Astrocyte of the cerebellum (primary cell): ENCODE measurements at regions not wholly inside any gene's neighbourhood (a gene's known extent, or its start where the extent isn't known, plus 50 kb on each side); places are given as distances from the start of the nearest gene placed in this dataset.

Experiments
- DNase-seq: peaks from one replicate; pipeline ENCODE4 v3.0.0-alpha.2; 2011; ENCODE audit warnings: low read depth
- H3K4me3 ChIP-seq: 2 replicates; pipeline ENCODE4 v1.5.1; 2011; ENCODE audit warnings: mild to moderate bottlenecking, low read depth, low read length, moderate library complexity
- in situ Hi-C: cut with HindIII; loops from 2 replicates; pipeline ENCODE4 v1.10.0; 2017; ENCODE audit warnings: low sequenced_read_pairs
- TF ChIP-seq, protein P1 (sequence below): IDR thresholded peaks from 2 replicates; pipeline ENCODE4 v1.5.1; 2012; ENCODE audit warnings: low read length, low read depth, moderate library complexity, mild to moderate bottlenecking; ENCODE audit errors: missing control alignments

DNA sequence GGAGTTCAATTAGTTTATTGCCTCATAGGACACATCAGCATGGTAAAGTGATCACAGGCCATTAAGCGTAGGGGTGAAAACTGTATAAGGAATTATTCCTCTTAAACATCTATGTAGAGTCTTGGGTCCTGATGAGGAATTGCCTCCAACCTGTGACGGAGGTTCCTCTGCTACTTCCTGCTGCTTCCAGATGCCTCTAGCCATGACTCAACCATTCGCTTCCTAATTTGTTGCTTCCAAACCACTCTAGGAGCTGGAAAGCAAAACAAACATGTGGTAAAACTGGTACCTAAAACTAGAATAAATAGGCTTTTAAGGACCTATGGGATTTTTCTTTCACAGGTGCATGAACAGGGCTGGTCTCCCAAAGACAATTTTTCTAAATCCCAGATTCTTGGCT, 253.8 kb downstream of the KLF12 start:
- in situ Hi-C loops = no loop called here
- TF ChIP-seq, protein P1, sequence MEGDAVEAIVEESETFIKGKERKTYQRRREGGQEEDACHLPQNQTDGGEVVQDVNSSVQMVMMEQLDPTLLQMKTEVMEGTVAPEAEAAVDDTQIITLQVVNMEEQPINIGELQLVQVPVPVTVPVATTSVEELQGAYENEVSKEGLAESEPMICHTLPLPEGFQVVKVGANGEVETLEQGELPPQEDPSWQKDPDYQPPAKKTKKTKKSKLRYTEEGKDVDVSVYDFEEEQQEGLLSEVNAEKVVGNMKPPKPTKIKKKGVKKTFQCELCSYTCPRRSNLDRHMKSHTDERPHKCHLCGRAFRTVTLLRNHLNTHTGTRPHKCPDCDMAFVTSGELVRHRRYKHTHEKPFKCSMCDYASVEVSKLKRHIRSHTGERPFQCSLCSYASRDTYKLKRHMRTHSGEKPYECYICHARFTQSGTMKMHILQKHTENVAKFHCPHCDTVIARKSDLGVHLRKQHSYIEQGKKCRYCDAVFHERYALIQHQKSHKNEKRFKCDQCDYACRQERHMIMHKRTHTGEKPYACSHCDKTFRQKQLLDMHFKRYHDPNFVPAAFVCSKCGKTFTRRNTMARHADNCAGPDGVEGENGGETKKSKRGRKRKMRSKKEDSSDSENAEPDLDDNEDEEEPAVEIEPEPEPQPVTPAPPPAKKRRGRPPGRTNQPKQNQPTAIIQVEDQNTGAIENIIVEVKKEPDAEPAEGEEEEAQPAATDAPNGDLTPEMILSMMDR = no peak
- no peak overlapping the region for H3K4me3 ChIP-seq
- DNase-seq = peak; percentile 38

DNA sequence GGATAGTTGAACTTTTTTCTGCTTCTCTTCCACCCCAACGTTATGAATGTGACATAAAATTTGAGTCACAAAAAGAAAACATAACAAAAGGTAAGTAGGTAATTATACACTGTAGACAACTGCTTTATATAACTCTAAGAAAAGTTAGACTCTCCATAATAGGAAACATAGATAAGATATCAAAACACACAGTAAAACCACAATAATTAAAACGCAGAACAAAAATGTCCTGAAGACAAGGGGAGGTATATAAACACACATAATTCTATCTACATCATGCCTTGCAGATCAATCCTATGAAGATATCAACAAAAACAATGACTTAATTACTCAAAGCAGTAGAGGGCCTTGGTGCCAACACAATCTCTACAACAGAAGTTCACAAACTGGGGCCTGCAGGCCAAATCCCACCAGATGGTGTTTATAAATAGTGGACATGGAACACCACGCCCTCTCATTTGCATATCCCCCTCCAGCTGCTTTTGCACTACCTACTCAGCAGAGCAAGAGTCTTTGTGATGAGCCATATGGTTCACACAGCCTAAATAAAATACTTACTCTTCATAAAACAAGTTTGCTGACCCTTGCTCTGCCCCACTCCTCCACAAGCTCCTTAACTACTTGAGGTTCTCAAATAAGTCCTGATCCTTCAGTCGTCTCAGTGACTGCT, 254.7 kb downstream of the KLF12 start:
- no peak for DNase-seq
- no peak overlapping the region for H3K4me3 ChIP-seq
- TF ChIP-seq, protein P1 = no peak
- in situ Hi-C loops = no loop called here

DNA sequence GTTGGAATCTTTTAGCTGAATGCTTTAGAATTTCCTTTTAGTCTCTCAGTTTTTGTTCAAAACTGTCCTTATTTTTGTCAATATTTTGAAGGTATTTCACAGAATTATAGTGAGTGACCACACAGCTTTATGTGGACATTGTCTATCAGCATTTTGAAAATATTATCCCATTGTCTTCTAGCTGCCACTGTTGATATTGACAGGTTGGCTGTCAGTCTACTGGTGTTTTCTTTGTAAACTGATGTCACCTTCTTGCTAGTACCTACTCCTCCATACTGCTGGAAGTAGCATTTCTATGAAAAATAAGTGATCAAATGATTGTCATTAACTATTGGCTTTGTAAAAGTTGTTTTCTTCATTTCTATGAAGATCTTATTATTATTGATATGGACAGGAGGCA, 256.8 kb downstream of the KLF12 start:
- in situ Hi-C loops = no loop called here
- no peak for DNase-seq
- TF ChIP-seq, protein P1 = no peak
- H3K4me3 ChIP-seq = no peak overlapping the region

DNA sequence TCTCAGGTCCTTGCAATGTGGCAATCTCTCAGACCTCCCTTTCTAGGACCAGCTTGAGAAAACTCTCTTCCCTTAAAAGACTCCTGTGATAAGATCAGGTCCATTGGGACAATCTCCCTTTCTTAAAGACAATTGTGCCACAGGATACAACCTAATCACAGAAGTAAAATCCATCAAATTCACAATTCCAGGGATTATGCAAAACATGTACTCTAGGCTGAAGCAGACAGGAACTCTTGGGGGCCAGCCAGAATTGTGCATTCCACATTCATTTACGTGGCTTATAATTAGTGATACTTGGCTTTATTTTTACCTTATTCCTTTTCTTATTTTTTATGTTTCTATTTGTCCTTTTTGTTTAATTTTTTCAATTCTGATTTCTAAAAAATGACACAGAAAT, 257.9 kb downstream of the KLF12 start:
- no peak overlapping the region for H3K4me3 ChIP-seq
- in situ Hi-C loops = no loop called here
- no peak for DNase-seq
- TF ChIP-seq, protein P1 = no peak

DNA sequence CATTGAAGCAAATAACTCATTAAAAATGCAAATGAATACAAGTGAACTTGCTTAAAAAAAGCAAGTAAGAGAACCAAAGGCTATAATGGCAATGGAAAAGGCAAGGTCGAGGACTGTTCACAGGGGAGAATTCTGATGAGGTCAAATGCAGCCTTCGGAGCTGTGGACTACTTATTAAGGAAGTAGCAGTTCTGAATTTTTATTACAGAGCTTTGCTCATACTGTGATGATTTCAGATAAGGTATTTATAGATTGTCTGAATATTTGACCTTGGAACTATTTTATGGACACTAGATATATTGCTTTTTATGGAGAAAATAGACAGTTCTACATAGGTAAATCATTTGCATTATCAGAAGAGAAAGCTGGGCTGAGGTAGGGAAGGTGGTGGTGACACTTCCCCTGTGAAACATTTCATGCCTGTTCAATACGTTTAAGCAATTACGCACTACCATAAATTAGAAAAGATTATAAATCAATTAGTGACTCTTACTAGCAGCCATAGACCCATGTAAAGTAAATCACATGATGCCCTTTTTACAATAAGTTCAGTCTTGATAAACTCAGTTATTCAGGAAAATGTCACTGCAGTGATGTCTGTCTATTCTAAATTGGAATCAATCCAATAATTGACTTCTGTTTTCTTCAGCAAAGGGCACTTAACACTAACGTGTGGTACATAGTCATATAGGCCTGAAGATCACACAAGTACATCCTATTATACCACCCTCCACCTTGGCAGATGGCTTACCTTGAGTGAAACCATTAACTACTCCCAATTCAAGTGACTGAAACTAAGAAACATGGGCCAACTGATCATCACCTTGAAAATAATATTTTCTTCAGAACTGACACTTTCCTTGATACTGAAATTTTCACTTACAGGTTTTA, 260.0 kb downstream of the KLF12 start:
- no peak overlapping the region for H3K4me3 ChIP-seq
- DNase-seq = no peak
- in situ Hi-C loops = no loop called here
- TF ChIP-seq, protein P1 = no peak

DNA sequence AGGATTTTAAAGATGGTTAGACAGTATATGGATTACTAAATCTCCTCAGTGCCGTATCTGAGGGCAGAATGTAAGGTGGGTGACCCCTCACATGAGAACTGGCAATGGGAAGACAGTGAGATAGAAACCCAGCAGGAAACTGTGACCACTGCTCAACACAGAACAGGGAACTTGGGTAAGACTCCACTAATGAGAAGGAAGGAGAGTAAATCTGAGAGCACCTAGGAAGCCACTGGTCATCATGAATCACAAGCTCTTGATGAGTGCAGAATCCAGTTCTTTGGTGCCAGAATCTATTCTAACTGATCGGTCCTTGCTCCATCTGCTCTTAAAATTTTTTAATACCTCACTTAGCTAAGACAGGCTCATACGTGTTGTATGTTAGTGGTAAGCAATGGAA, 261.8 kb downstream of the KLF12 start:
- in situ Hi-C loops = no loop called here
- H3K4me3 ChIP-seq = no peak overlapping the region
- TF ChIP-seq, protein P1 = no peak
- DNase-seq = no peak
